ENCODE measurements at regions not wholly inside any gene's neighbourhood (a gene's known extent, or its start where the extent isn't known, plus 50 kb on each side); places are given as distances from the start of the nearest gene placed in this dataset.

- intact Hi-C loops (cut with micrococcal nuclease; ENCODE audit: unreplicated experiment) = no loop called here
- ChIA-PET CTCF (no interaction called here), POLR2A (ENCODE audit: unreplicated experiment) (no interaction called here)
- Histone ChIP-seq H3F3A (ENCODE audit: insufficient read depth, low read depth) (no peaks in the 10 kb centered on the region), H3K4me1 (replicated peaks; ENCODE audit: insufficient read depth) (peaks cover 10% of the 10 kb centered on the region; the same call in 1 of the 2 replicates), H3K79me2 (ENCODE audit: low read depth) (no peaks in the 10 kb centered on the region), H3K27me3 (ENCODE audit: insufficient read depth, low read depth) (no peaks in the 10 kb centered on the region), H2AFZ (no peak overlapping the region), H4K20me1 (ENCODE audit: insufficient read depth) (no peaks in the 10 kb centered on the region), H3K36me3 (ENCODE audit: low read depth) (no peaks in the 10 kb centered on the region), H3K27ac (no peak overlapping the region), H3K4me2 (no peak overlapping the region), H3K4me3 (no peak overlapping the region), H3K9me3 (ENCODE audit: insufficient read depth, low read depth) (peaks cover 10% of the 10 kb centered on the region; the same call in 1 of the 2 replicates), H3K9me2 (ENCODE audit: insufficient read depth) (no peaks in the 10 kb centered on the region)
- DNase-seq = no peak
- TF ChIP-seq EZH2 (IDR thresholded peaks at IDR 0.05; ENCODE audit: low read depth) = no peak
- TF ChIP-seq, protein P1, sequence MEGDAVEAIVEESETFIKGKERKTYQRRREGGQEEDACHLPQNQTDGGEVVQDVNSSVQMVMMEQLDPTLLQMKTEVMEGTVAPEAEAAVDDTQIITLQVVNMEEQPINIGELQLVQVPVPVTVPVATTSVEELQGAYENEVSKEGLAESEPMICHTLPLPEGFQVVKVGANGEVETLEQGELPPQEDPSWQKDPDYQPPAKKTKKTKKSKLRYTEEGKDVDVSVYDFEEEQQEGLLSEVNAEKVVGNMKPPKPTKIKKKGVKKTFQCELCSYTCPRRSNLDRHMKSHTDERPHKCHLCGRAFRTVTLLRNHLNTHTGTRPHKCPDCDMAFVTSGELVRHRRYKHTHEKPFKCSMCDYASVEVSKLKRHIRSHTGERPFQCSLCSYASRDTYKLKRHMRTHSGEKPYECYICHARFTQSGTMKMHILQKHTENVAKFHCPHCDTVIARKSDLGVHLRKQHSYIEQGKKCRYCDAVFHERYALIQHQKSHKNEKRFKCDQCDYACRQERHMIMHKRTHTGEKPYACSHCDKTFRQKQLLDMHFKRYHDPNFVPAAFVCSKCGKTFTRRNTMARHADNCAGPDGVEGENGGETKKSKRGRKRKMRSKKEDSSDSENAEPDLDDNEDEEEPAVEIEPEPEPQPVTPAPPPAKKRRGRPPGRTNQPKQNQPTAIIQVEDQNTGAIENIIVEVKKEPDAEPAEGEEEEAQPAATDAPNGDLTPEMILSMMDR (conservative IDR thresholded peaks at IDR 0.05) = no peak
- BruUV-seq (replicated peaks) = no TSS peak
Measured at GRCh38 chr5:56612353-56612752, 203.0 kb upstream of the MAP3K1 start.

DNA sequence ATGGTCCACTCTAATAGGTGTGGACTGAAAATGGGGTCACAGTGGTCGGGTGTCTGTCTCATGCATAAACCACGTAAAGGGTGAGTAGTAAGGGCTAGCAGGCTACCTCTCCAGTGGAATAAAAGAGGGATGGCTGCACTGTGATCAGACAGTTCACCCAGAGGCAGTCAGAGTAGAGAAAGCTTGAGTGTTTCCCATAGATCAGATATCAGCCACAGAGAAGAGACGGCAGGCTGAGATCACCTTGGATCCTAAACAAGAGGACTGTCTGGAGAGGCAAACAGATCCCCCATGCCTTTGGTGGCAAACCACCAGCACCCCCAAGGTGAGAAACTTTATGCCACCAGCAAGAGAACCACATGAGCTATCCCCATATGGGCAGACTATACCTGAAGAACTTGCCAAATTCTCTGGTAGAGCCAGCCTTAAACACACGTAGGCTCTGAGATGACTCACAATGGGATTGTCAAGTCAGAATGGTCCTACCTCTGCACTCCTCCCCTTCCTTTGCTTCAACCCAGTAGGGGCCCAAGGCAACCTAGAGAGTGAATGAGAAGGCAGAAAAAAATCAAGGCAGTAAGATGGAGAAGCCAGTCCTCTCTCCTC is 205.2 kb upstream of the MAP3K1 start:
- Histone ChIP-seq H3K27me3 (ENCODE audit: insufficient read depth, low read depth) (no peaks in the 10 kb centered on the region), H3K79me2 (ENCODE audit: low read depth) (no peaks in the 10 kb centered on the region), H3K9me2 (ENCODE audit: insufficient read depth) (no peaks in the 10 kb centered on the region), H3K4me3 (no peak overlapping the region), H3K4me2 (no peak overlapping the region), H4K20me1 (ENCODE audit: insufficient read depth) (no peaks in the 10 kb centered on the region), H3K27ac (no peak overlapping the region), H2AFZ (no peak overlapping the region), H3K4me1 (replicated peaks; ENCODE audit: insufficient read depth) (peaks cover 15% of the 10 kb centered on the region; the same call in 1 of the 2 replicates), H3K36me3 (ENCODE audit: low read depth) (no peaks in the 10 kb centered on the region), H3K9me3 (ENCODE audit: insufficient read depth, low read depth) (peaks cover 10% of the 10 kb centered on the region; the same call in 1 of the 2 replicates), H3F3A (ENCODE audit: insufficient read depth, low read depth) (no peaks in the 10 kb centered on the region)
- no peak for DNase-seq
- CTCF ChIA-PET = interaction anchor here (0.6 kb wide), 2 partner anchors 108 to 337 kb away, joined by 3 to 4 read pairs; no protein-coding TSS in a partner anchor
- BruUV-seq (replicated peaks) = no TSS peak
- TF ChIP-seq, protein P1 (conservative IDR thresholded peaks at IDR 0.05) = no peak
- TF ChIP-seq EZH2 (IDR thresholded peaks at IDR 0.05; ENCODE audit: low read depth) = no peak
- POLR2A ChIA-PET (ENCODE audit: unreplicated experiment) = no interaction called here
- intact Hi-C loops (cut with micrococcal nuclease; ENCODE audit: unreplicated experiment) = no loop called here

- Histone ChIP-seq H3K4me3 (no peak overlapping the region), H3K27ac (no peak overlapping the region), H4K20me1 (ENCODE audit: insufficient read depth) (no peaks in the 10 kb centered on the region), H3F3A (ENCODE audit: insufficient read depth, low read depth) (no peaks in the 10 kb centered on the region), H3K4me1 (replicated peaks; ENCODE audit: insufficient read depth) (peaks cover 15% of the 10 kb centered on the region; the same call in 1 of the 2 replicates), H3K36me3 (ENCODE audit: low read depth) (no peaks in the 10 kb centered on the region), H3K4me2 (no peak overlapping the region), H3K9me3 (ENCODE audit: insufficient read depth, low read depth) (peaks cover 10% of the 10 kb centered on the region; the same call in 1 of the 2 replicates), H2AFZ (no peak overlapping the region), H3K27me3 (ENCODE audit: insufficient read depth, low read depth) (no peaks in the 10 kb centered on the region), H3K79me2 (ENCODE audit: low read depth) (no peaks in the 10 kb centered on the region), H3K9me2 (ENCODE audit: insufficient read depth) (no peaks in the 10 kb centered on the region)
- intact Hi-C loops (cut with micrococcal nuclease; ENCODE audit: unreplicated experiment) = no loop called here
- DNase-seq = peak in 1 of 2 experiments; percentile 33
- ChIA-PET POLR2A (ENCODE audit: unreplicated experiment) (interaction anchor here (0.6 kb wide), 2 partner anchors 233 to 320 kb away, joined by 7 read pairs; no protein-coding TSS in a partner anchor), CTCF (interaction anchor here (0.5 kb wide), 1 partner anchor 530 kb away, joined by 4 read pairs; no protein-coding TSS in a partner anchor)
- no TSS peak for BruUV-seq (replicated peaks)
- TF ChIP-seq, protein P1 (conservative IDR thresholded peaks at IDR 0.05) = no peak
- no peak for TF ChIP-seq EZH2 (IDR thresholded peaks at IDR 0.05; ENCODE audit: low read depth)
Measured at GRCh38 chr5:56608217-56608925, 207.0 kb upstream of the MAP3K1 start.

All from PC-9 (cell line).